ENCODE measurements at regions not wholly inside any gene's neighbourhood (a gene's known extent, or its start where the extent isn't known, plus 50 kb on each side); places are given as distances from the start of the nearest gene placed in this dataset.

DNA sequence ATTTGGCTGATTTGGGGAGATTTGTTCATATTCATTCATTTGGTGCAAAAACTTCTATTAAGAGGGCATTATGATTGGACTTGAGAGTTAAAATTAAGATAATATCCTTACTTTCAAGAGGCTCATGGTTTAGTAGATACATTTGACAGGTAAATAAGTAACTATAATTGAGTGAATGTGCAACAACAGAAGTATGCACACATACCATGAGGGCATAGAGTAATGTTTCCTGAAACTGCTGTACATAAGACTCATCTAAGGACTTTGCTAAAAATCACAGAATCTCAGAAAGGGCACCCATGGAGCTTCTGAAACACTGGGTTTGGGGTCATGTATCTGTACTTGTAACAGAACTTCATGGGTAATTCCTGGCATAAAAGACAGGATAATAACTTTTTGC is 70.1 kb upstream of the PPP2R2B start:
- DNase-seq (ENCODE audit: extremely low spot score) = no peak
- ChIA-PET CTCF (interaction anchor here (0.6 kb wide), 1 partner anchor 41 kb away, joined by 3 read pairs; no protein-coding TSS in a partner anchor), POLR2A (no interaction called here)
- no peak for TF ChIP-seq SUZ12 (IDR thresholded peaks at IDR 0.05)
- TF ChIP-seq ELF4 (IDR thresholded peaks at IDR 0.05) = no peak
- no peak for TF ChIP-seq FOXM1 (IDR thresholded peaks at IDR 0.05; ENCODE audit: borderline replicate concordance)
- TF ChIP-seq FOXK2 (IDR thresholded peaks at IDR 0.05) = no peak
- TF ChIP-seq CTBP1 (IDR thresholded peaks at IDR 0.05; ENCODE audit: borderline replicate concordance) = no peak
- TF ChIP-seq FOXA1 (IDR thresholded peaks at IDR 0.05) = no peak

DNA sequence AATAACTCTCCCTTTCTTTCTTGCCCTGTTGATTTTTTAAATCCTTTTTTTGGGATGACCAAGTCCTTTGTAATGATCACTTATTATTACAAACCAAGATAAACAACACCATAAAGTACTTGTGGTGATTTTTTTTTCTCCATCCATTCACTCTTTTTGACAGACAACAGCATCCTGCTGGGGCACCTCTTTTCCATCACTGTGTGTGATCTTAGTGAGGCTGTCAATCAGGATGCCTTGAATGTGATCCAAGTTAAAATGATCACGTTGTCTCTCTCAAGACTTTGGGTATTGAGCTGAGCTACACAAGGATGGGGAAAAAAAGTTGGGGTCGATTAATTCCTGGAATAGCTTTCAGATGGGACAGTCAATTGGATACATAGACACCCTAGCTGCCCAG is 73.6 kb upstream of the PPP2R2B start:
- CTCF ChIA-PET = no interaction called here
- POLR2A ChIA-PET = no interaction called here
- DNase-seq (ENCODE audit: extremely low spot score) = no peak
- TF ChIP-seq ARNT (IDR thresholded peaks at IDR 0.05) (no peak), FOXK2 (IDR thresholded peaks at IDR 0.05) (no peak), BHLHE40 (IDR thresholded peaks at IDR 0.05; ENCODE audit: borderline replicate concordance) (no peak), ZNF384 (IDR thresholded peaks at IDR 0.05) (no peak), L3MBTL2 (conservative IDR thresholded peaks at IDR 0.05) (no peak), NFRKB (IDR thresholded peaks at IDR 0.05) (no peak), CTBP1 (IDR thresholded peaks at IDR 0.05; ENCODE audit: borderline replicate concordance) (no peak), LEF1 (IDR thresholded peaks at IDR 0.05; ENCODE audit: borderline replicate concordance) (no peak), FOXA1 (IDR thresholded peaks at IDR 0.05) (no peak), FOXM1 (IDR thresholded peaks at IDR 0.05; ENCODE audit: borderline replicate concordance) (no peak), SUZ12 (IDR thresholded peaks at IDR 0.05) (no peak), ELF4 (IDR thresholded peaks at IDR 0.05) (no peak), TARDBP (IDR thresholded peaks at IDR 0.05) (no peak), HDGF (IDR thresholded peaks at IDR 0.05; ENCODE audit: borderline replicate concordance) (no peak)
- TF ChIP-seq, protein P1, sequence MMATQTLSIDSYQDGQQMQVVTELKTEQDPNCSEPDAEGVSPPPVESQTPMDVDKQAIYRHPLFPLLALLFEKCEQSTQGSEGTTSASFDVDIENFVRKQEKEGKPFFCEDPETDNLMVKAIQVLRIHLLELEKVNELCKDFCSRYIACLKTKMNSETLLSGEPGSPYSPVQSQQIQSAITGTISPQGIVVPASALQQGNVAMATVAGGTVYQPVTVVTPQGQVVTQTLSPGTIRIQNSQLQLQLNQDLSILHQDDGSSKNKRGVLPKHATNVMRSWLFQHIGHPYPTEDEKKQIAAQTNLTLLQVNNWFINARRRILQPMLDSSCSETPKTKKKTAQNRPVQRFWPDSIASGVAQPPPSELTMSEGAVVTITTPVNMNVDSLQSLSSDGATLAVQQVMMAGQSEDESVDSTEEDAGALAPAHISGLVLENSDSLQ (IDR thresholded peaks at IDR 0.05) = no peak

DNA sequence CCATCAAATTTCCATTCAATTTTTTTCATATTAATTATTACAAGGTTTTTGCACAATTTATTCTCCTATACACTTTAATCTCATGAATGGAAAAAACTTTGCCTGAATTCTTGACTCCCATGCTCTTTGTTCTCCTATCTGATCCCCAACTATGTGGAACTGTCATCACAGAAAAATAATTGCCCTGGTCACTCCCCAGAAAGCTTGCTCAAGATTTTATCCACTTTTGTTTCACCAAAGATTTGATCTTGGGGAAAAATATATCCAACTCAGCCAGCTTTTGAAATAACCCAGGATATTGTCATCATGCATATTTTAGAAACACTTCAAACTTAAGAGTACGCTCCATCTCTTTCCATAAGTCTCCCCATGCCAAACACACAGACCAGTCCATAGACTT is 77.7 kb upstream of the PPP2R2B start:
- no peak for DNase-seq (ENCODE audit: extremely low spot score)
- TF ChIP-seq HDGF (IDR thresholded peaks at IDR 0.05; ENCODE audit: borderline replicate concordance) = no peak
- no peak for TF ChIP-seq NFRKB (IDR thresholded peaks at IDR 0.05)
- TF ChIP-seq, protein P1 (IDR thresholded peaks at IDR 0.05) = no peak
- TF ChIP-seq FOXM1 (IDR thresholded peaks at IDR 0.05; ENCODE audit: borderline replicate concordance) = no peak
- no peak for TF ChIP-seq ARNT (IDR thresholded peaks at IDR 0.05)
- no peak for TF ChIP-seq LEF1 (IDR thresholded peaks at IDR 0.05; ENCODE audit: borderline replicate concordance)
- no peak for TF ChIP-seq SUZ12 (IDR thresholded peaks at IDR 0.05)
- no peak for TF ChIP-seq FOXK2 (IDR thresholded peaks at IDR 0.05)
- TF ChIP-seq BHLHE40 (IDR thresholded peaks at IDR 0.05; ENCODE audit: borderline replicate concordance) = no peak
- no peak for TF ChIP-seq ZNF384 (IDR thresholded peaks at IDR 0.05)
- no peak for TF ChIP-seq ELF4 (IDR thresholded peaks at IDR 0.05)
- TF ChIP-seq TARDBP (IDR thresholded peaks at IDR 0.05) = no peak
- TF ChIP-seq FOXA1 (IDR thresholded peaks at IDR 0.05) = no peak
- no peak for TF ChIP-seq SP1 (IDR thresholded peaks at IDR 0.05)
- TF ChIP-seq L3MBTL2 (conservative IDR thresholded peaks at IDR 0.05) = no peak
- no peak for TF ChIP-seq CTBP1 (IDR thresholded peaks at IDR 0.05; ENCODE audit: borderline replicate concordance)
- POLR2A ChIA-PET = no interaction called here
- CTCF ChIA-PET = no interaction called here

DNA sequence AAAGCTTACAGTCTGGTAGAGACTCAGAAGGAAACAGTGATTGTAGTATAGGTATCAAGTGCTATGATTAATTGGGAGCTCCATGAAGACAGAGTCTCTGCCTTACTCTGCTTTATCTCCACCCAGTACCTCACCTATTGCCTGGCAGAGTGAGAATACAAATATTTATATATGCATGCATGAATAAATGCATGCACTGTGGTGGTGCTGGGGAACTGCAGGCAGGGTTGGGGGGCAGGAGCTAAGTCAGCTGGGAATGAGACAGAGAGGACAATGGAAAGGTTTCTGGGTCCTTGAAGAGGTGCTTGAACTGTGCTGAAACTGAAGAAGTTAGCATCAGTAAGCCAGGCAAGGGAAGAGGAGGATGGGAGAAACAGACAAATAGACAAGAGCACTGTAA is 80.8 kb upstream of the PPP2R2B start:
- POLR2A ChIA-PET = no interaction called here
- no peak for TF ChIP-seq ELF4 (IDR thresholded peaks at IDR 0.05)
- TF ChIP-seq LEF1 (IDR thresholded peaks at IDR 0.05; ENCODE audit: borderline replicate concordance) = no peak
- no peak for TF ChIP-seq FOXA1 (IDR thresholded peaks at IDR 0.05)
- no peak for TF ChIP-seq BHLHE40 (IDR thresholded peaks at IDR 0.05; ENCODE audit: borderline replicate concordance)
- no peak for TF ChIP-seq L3MBTL2 (conservative IDR thresholded peaks at IDR 0.05)
- no peak for TF ChIP-seq SP1 (IDR thresholded peaks at IDR 0.05)
- TF ChIP-seq FOXM1 (IDR thresholded peaks at IDR 0.05; ENCODE audit: borderline replicate concordance) = no peak
- no peak for TF ChIP-seq SUZ12 (IDR thresholded peaks at IDR 0.05)
- no peak for TF ChIP-seq TARDBP (IDR thresholded peaks at IDR 0.05)
- no peak for TF ChIP-seq ZNF384 (IDR thresholded peaks at IDR 0.05)
- TF ChIP-seq, protein P1 (IDR thresholded peaks at IDR 0.05) = no peak
- TF ChIP-seq FOXK2 (IDR thresholded peaks at IDR 0.05) = no peak
- no peak for TF ChIP-seq ARNT (IDR thresholded peaks at IDR 0.05)
- no peak for TF ChIP-seq CTBP1 (IDR thresholded peaks at IDR 0.05; ENCODE audit: borderline replicate concordance)
- no peak for TF ChIP-seq NFRKB (IDR thresholded peaks at IDR 0.05)
- no peak for TF ChIP-seq HDGF (IDR thresholded peaks at IDR 0.05; ENCODE audit: borderline replicate concordance)
- DNase-seq (ENCODE audit: extremely low spot score) = no peak
- CTCF ChIA-PET = interaction anchor here (0.9 to 1.1 kb wide), 2 partner anchors 417 to 424 kb away, joined by 3 to 4 read pairs; no protein-coding TSS in a partner anchor

DNA sequence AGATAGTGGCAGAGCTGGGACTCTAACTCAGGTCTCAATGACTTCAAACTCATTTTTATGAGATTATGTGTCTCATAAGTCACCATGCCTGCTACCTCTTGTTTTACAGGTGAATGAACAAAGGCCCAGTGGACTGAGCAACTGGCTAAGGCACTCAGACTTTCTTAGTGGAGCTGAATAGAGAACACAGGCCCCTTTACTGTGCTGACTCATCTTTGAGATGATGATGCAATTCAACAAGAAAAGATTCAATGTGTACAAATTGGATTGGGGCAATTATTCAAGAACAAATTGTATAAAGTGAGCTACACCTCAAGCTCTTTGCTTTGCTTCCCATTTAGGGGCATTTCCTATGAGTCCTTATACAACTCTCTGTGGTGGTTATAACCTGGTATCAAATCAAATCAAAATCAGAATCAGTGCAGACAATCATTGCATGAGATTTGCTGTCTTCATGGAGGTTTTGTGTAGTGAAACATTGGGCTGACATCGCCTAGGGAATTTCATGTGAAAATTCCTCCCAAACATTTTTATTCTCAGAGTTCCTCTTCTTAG is 84.3 kb upstream of the PPP2R2B start:
- no peak for TF ChIP-seq FOXK2 (IDR thresholded peaks at IDR 0.05)
- no peak for TF ChIP-seq NFRKB (IDR thresholded peaks at IDR 0.05)
- no peak for TF ChIP-seq SP1 (IDR thresholded peaks at IDR 0.05)
- TF ChIP-seq ZNF384 (IDR thresholded peaks at IDR 0.05) = no peak
- no peak for TF ChIP-seq SUZ12 (IDR thresholded peaks at IDR 0.05)
- TF ChIP-seq FOXA1 (IDR thresholded peaks at IDR 0.05) = no peak
- TF ChIP-seq HDGF (IDR thresholded peaks at IDR 0.05; ENCODE audit: borderline replicate concordance) = no peak
- no peak for TF ChIP-seq BHLHE40 (IDR thresholded peaks at IDR 0.05; ENCODE audit: borderline replicate concordance)
- TF ChIP-seq LEF1 (IDR thresholded peaks at IDR 0.05; ENCODE audit: borderline replicate concordance) = no peak
- ChIA-PET CTCF (no interaction called here), POLR2A (no interaction called here)
- DNase-seq (ENCODE audit: extremely low spot score) = no peak

Data from HEK293T (cell line).